IMR-90 (cell line): ENCODE measurements at regions not wholly inside any gene's neighbourhood (a gene's known extent, or its start where the extent isn't known, plus 50 kb on each side); places are given as distances from the start of the nearest gene placed in this dataset.

Experiments used
- ATAC-seq: fragments of 200-7000 bp; cut with Tn5 transposase; 2 replicates; pipeline ENCODE4 v1.9.1; 2020; ENCODE audit warnings: low read depth, mild to moderate bottlenecking, moderate library complexity
- BruUV-seq: library from RNA; stranded (reverse); fragments of 400-500 nt; replicated peaks from 2 replicates; lab custom pipeline; 2021; lab: Mats Ljungman, UMichigan
- CTCF ChIA-PET: fragments of 300-600 bp; formaldehyde crosslinking; extraction: SDS; loops from one replicate; lab custom pipeline; 2021; ENCODE audit warnings: antibody characterized with exemption; lab: Yijun Ruan, JAX
- POLR2A ChIA-PET: fragments of 300-600 bp; sonication (Branson Sonifier 250); formaldehyde crosslinking; loops from one replicate; lab custom pipeline; 2022; ENCODE audit warnings: antibody characterized with exemption; ENCODE audit not compliant: unreplicated experiment; lab: Charles Lee
- DNase-seq: peaks from one replicate; pipeline ENCODE4 v3.0.0; 2013
- H2AFZ ChIP-seq: replicated peaks from 2 replicates; pipeline ENCODE3; 2013; ENCODE audit warnings: low read length, mild to moderate bottlenecking; ENCODE audit not compliant: poor library complexity
- H2AK5ac ChIP-seq: 2 replicates; pipeline ENCODE4 v1.6.1; 2013; ENCODE audit warnings: low read depth, low read length, inconsistent platforms
- H2AK9ac ChIP-seq: replicated peaks from 2 replicates; pipeline ENCODE3; 2013; ENCODE audit warnings: mild to moderate bottlenecking, low read depth, low read length, moderate library complexity; ENCODE audit not compliant: poor library complexity
- H2BK120ac ChIP-seq: 2 replicates; pipeline ENCODE4 v1.6.1; 2013; ENCODE audit warnings: low read depth, low read length, inconsistent platforms
- H2BK15ac ChIP-seq: 3 replicates; pipeline ENCODE4 v1.6.1; 2013; ENCODE audit warnings: low read depth, low read length, inconsistent platforms
- H2BK20ac ChIP-seq: 2 replicates; pipeline ENCODE4 v1.6.1; 2013; ENCODE audit warnings: low read depth, mild to moderate bottlenecking, inconsistent platforms, low read length, moderate library complexity
- H2BK5ac ChIP-seq: 2 replicates; pipeline ENCODE4 v1.6.1; 2013; ENCODE audit warnings: mild to moderate bottlenecking, low read depth, low read length, inconsistent platforms; ENCODE audit not compliant: poor library complexity, severe bottlenecking
- H3K14ac ChIP-seq: replicated peaks from 2 replicates; pipeline ENCODE4 v1.6.1; 2013; ENCODE audit warnings: low read depth, low read length, inconsistent platforms
- H3K18ac ChIP-seq: 2 replicates; pipeline ENCODE4 v1.6.1; 2013; ENCODE audit warnings: low read depth, low read length, control low read depth
- H3K23ac ChIP-seq: 2 replicates; pipeline ENCODE4 v1.6.1; 2013; ENCODE audit warnings: low read depth, low read length, inconsistent platforms
- H3K27ac ChIP-seq: 2 replicates; pipeline ENCODE4 v1.5.1; 2013; ENCODE audit warnings: mild to moderate bottlenecking, control low read depth, low read length; ENCODE audit not compliant: insufficient read depth
- H3K27me3 ChIP-seq: 2 replicates; pipeline ENCODE4 v1.6.1; 2013; ENCODE audit warnings: low read length; ENCODE audit not compliant: control insufficient read depth, insufficient read depth
- H3K36me3 ChIP-seq: 2 replicates; pipeline ENCODE4 v1.6.1; 2013; ENCODE audit warnings: low read length, mixed read lengths; ENCODE audit not compliant: control insufficient read depth, insufficient read depth
- H3K4ac ChIP-seq: 2 replicates; pipeline ENCODE4 v1.6.1; 2013; ENCODE audit warnings: low read depth, low read length, inconsistent platforms
- H3K4me1 ChIP-seq: 2 replicates; pipeline ENCODE4 v1.6.1; 2013; ENCODE audit warnings: low read length, mixed read lengths; ENCODE audit not compliant: control insufficient read depth, insufficient read depth
- H3K4me2 ChIP-seq: 2 replicates; pipeline ENCODE4 v1.6.1; 2013; ENCODE audit warnings: low read depth, mild to moderate bottlenecking, control low read depth, low read length, moderate library complexity
- H3K4me3 ChIP-seq: 2 replicates; pipeline ENCODE4 v1.5.1; 2013; ENCODE audit warnings: low read depth, mild to moderate bottlenecking, control low read depth, low read length, moderate library complexity; ENCODE audit not compliant: insufficient read depth
- H3K56ac ChIP-seq: 2 replicates; pipeline ENCODE4 v1.6.1; 2013; ENCODE audit warnings: low read length, inconsistent platforms; ENCODE audit not compliant: insufficient read depth; ENCODE audit errors: extremely low read depth
- H3K79me1 ChIP-seq, 2 experiments: 2 replicates each; pipeline ENCODE4 v1.6.1; 2013; ENCODE audit warnings: low read length in 2 of 2, inconsistent platforms in 1 of 2, low read depth in 1 of 2
- H3K9ac ChIP-seq: 2 replicates; pipeline ENCODE4 v1.6.1; 2013; ENCODE audit warnings: low read depth, low read length, control low read depth
- H3K9me1 ChIP-seq: 2 replicates; pipeline ENCODE4 v1.6.1; 2013; ENCODE audit warnings: low read length, inconsistent platforms; ENCODE audit not compliant: insufficient read depth
- H3K9me3 ChIP-seq: 2 replicates; pipeline ENCODE4 v1.6.1; 2013; ENCODE audit warnings: low read length; ENCODE audit not compliant: control insufficient read depth, insufficient read depth
- H4K20me1 ChIP-seq: 2 replicates; pipeline ENCODE4 v1.6.1; 2013; ENCODE audit warnings: low read length, inconsistent platforms; ENCODE audit not compliant: insufficient read depth
- H4K5ac ChIP-seq: 2 replicates; pipeline ENCODE4 v1.6.1; 2013; ENCODE audit warnings: mild to moderate bottlenecking, low read depth, low read length, control low read depth
- H4K8ac ChIP-seq, 2 experiments: 2 replicates each; pipeline ENCODE4 v1.6.1; 2013; ENCODE audit warnings: low read depth in 2 of 2, low read length in 2 of 2, control low read depth in 1 of 2, inconsistent platforms in 1 of 2
- H4K91ac ChIP-seq: 2 replicates; pipeline ENCODE4 v1.6.1; 2013; ENCODE audit warnings: low read depth, low read length, inconsistent platforms; ENCODE audit not compliant: insufficient read depth
- BHLHE40 ChIP-seq: fragments of 150-350 bp; IDR thresholded peaks from 2 replicates; pipeline ENCODE4 v1.6.1; 2016; ENCODE audit warnings: mild to moderate bottlenecking, low read depth, low read length
- MAFK ChIP-seq: IDR thresholded peaks from 2 replicates; pipeline ENCODE4 v1.6.1; 2012; ENCODE audit warnings: low read depth, low read length, improper control_type of control experiment
- SMC3 ChIP-seq: fragments of 150-350 bp; IDR thresholded peaks from 2 replicates; pipeline ENCODE4 v1.6.1; 2016; ENCODE audit warnings: low read depth, mild to moderate bottlenecking, antibody characterized with exemption, low read length, moderate library complexity
- dilution Hi-C: fragments of 300-500 bp; cut with HindIII; formaldehyde crosslinking; loops from one replicate; pipeline ENCODE4 v1.14.3; 2018; ENCODE audit warnings: low sequenced_read_pairs; ENCODE audit not compliant: unreplicated experiment
- in situ Hi-C: fragments of 300-500 bp; cut with MboI; formaldehyde crosslinking; loops from 3 replicates; pipeline ENCODE4 v1.14.3; 2019; ENCODE audit warnings: low sequenced_read_pairs, inconsistent platforms, mixed read lengths
- intact Hi-C: fragments of 100-400 bp; cut with micrococcal nuclease; formaldehyde crosslinking; loops from 2 replicates; pipeline ENCODE4 v1.10.0; 2022

DNA sequence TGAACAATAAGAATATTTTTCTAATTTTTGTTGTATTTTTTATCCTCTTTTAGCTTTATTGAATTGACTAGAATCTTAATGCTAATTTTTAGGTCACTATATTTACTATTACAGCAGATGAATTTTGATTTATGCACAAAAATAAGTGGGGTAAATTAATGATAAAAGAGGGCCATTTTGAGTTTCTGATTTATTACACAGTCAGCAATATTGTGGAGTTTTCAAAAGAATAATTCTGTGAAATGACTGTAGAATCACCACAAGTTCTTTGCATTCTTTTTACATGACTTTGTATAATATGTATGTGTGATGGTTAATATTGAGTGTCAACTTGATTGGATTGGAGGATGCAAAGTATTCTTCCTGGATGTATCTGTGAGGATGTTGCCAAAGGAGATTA, 812.4 kb upstream of the DPPA4 start:
- Histone ChIP-seq H3K23ac (no peak overlapping the region), H3K14ac (no peak overlapping the region), H3K9me1 (no peaks in the 10 kb centered on the region), H2AK5ac (peak overlapping the region; percentile 59; the same call in 1 of the 2 replicates), H4K8ac (no peak overlapping the region), H3K18ac (no peak overlapping the region), H2AK9ac (no peak overlapping the region), H3K56ac (no peak overlapping the region), H2AFZ (peak overlapping the region; percentile 67), H2BK20ac (no peak overlapping the region), H3K27ac (no peak overlapping the region), H3K4me3 (no peak overlapping the region), H2BK15ac (no peak overlapping the region), H3K4me2 (no peak overlapping the region), H3K4me1 (no peaks in the 10 kb centered on the region), H2BK5ac (no peak overlapping the region), H3K36me3 (no peaks in the 10 kb centered on the region), H3K9ac (no peak overlapping the region), H3K4ac (no peak overlapping the region), H2BK120ac (no peak overlapping the region), H4K5ac (no peak overlapping the region), H3K27me3 (no peaks in the 10 kb centered on the region), H4K20me1 (no peaks in the 10 kb centered on the region), H3K9me3 (no peaks in the 10 kb centered on the region), H3K79me1 (no peaks in the 10 kb centered on the region), H4K91ac (no peak overlapping the region)
- peak; percentile 29; the same call in 1 of the 2 replicates for ATAC-seq
- intact Hi-C loops, result no loop called here
- ChIA-PET POLR2A (no interaction called here), CTCF (no interaction called here)
- peak; percentile 96 for TF ChIP-seq MAFK
- no peak for TF ChIP-seq SMC3
- TF ChIP-seq BHLHE40, result no peak
- dilution Hi-C loops, result no loop called here
- in situ Hi-C loops, result no loop called here
- no TSS peak for BruUV-seq
- peak; percentile 25 for DNase-seq
